GM12872 (cell line): ENCODE measurements at regions not wholly inside any gene's neighbourhood (a gene's known extent, or its start where the extent isn't known, plus 50 kb on each side); places are given as distances from the start of the nearest gene placed in this dataset.

ENCODE experiments used
- TF ChIP-seq, protein P1 (sequence below): IDR thresholded peaks from 3 replicates; pipeline ENCODE4 v1.5.1; 2011; ENCODE audit warnings: low read depth, mild to moderate bottlenecking, low read length, moderate library complexity; ENCODE audit not compliant: insufficient read depth

DNA sequence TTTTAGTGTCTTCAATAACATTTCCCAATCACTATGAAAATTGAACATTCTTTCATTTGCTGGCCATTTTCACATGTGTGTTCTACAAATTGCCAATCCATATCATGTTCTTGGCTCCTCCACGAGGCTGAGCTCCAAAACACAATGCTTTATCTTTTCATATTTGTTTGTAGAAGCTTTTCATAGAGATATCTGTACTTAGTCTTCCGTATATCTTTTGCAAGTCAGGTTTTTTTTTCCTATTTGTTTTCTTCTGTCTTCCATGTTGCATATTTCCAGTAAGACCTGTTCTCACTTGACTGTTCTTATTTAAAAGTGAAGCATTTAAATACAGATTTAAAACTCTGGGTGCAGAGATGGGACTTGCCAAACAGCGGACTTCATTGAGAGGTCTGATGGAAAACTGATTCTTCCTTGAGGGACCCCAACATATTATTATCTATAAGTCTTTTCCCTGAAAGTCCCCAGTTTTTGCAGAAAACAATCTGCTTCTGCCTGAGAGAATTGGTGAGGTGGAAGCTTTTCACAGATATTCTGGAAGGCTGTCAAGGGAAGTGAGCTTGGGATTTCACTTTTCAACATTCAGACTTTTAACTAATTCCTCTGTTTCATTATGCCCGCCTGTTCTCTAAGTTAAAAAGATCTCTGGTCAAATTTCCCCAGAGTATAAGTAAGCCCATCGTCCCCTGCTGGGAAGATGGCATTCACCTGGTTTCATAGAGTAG, 77.8 kb upstream of the KCNMB2 start:
- TF ChIP-seq, protein P1, sequence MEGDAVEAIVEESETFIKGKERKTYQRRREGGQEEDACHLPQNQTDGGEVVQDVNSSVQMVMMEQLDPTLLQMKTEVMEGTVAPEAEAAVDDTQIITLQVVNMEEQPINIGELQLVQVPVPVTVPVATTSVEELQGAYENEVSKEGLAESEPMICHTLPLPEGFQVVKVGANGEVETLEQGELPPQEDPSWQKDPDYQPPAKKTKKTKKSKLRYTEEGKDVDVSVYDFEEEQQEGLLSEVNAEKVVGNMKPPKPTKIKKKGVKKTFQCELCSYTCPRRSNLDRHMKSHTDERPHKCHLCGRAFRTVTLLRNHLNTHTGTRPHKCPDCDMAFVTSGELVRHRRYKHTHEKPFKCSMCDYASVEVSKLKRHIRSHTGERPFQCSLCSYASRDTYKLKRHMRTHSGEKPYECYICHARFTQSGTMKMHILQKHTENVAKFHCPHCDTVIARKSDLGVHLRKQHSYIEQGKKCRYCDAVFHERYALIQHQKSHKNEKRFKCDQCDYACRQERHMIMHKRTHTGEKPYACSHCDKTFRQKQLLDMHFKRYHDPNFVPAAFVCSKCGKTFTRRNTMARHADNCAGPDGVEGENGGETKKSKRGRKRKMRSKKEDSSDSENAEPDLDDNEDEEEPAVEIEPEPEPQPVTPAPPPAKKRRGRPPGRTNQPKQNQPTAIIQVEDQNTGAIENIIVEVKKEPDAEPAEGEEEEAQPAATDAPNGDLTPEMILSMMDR, result no peak

DNA sequence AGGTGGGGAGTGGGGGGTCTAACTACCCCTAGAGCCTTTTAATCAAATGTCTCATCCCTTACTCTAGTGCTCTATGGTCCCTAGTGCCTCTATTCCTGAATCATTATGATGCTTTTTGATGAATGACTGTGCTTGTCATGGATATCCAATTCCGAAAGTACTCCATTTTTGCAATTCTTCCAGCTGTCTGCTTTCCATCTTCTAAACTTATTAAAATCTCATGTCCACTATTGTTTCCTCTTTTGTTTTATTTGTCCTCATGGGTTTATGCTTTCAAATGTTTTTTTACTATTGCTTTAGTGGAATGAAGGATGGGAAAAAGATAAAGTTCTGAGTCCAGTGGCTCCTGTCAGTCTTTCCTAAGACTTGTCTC, 77.2 kb upstream of the KCNMB2 start:
- TF ChIP-seq, protein P1, result no peak

DNA sequence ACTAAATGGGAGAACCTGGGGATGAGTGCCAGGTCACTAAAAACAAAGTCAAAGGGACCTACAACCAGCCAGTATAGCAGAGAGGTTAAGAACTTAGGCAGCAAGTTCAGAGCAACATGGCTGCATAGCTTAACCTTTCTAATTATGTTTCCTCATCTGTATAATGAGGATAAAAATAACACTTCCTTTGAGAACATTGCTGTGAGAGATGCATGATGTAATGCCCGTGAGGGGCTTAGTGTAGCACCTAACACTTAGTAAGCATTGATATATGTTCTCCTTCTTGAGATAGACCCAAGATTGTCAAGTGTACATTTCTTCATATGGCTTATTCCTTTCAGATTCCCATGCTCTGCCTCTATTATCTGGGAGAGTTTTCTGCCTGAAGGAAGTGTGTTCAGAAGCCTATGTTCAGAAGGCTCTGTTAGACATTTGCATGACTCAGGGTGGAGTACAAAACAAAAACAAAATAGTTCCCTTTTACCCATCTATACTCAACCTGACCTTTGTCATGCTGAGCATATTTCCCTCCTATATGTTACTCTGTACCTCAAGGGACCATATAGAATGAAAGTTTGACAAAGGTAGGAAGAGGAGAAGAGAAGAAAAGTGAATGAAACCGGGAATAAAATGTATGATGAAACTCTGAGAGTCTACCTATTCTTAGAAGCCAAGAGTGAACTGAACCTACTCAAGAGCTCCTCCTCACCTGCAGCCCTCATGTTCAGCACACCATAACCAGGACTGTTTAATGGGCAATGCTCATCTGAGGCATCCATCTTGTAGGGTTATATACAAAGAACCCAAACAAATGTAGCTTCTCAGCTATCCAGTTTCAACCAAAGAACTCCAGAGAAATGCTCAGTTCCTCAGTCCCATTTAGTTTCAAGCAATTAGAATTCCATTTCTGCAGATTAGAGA, 70.7 kb upstream of the KCNMB2 start:
- TF ChIP-seq, protein P1, result no peak

DNA sequence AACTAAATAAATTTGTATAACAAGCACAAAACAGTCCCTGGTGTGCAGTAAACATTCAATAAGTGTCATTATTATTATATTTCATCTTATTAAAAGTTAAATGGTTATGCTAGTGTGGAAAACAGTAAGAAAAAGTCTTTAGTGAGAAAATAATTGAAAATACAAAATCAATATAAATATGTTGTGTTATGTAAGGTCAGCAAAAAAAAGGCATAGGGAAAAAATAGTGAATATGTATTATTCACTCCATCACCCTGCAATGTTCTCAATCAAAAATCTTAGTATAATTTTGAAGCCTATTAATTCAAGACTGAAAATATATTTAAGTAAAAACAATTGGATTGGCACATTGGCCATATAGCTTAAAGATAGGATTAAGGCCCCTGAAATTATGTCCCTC, 63.3 kb upstream of the KCNMB2 start:
- TF ChIP-seq, protein P1, result no peak

DNA sequence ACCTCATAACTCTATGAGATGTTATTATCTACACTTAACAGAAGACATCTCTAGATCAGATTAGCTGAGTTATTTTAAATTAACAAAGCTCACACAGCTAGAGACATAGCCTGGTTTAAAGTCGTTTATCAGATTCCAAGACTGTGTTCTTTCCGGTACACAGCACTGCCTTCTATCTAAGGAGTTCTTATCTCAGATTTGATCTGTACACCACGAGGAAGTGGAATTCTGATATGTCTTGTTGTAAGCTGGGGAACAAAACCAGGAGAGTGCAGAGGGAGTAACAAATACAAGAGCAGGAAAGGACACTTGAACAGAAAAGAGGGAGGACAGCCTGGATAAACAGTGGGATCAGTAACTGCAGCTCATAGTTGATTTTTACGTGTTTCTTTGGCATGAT, 61.7 kb upstream of the KCNMB2 start:
- TF ChIP-seq, protein P1, result no peak

DNA sequence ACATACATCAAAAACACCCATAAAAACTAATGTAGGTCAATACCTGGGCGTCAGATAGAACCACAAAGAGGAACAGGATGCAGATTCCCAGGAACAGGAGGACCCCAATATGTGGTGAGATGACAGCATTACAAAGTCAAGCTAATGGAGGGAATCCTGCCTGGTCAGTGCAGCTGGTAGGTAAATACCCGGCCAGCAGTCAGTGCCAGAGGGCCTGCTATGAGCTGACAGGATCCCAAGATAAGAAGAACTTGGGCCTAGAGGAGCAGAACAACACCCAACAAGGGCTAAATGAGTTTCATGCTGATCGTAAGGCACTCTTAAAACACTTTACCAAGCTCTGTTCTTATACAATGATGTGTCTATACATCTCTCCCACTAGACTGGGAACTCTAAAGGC, 61.2 kb upstream of the KCNMB2 start:
- TF ChIP-seq, protein P1, result no peak

DNA sequence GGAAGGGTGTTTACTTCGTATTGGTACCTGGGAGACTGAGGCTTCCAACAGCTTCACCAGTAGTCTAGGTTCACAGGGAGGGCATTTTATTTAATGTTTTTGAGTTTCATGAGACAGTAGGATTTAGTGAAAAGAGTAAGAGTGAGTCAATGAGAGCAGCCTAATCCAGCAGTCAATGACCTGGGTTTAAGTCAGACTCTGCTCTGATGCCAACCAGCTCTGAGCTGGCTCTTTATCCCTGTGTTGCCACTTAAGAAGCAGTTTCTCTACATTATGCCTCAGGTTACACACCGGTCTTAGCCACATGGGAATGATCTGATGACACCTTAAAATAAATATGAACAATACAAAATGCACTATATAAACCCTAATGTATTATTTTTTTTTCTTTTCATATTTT, 59.4 kb upstream of the KCNMB2 start:
- TF ChIP-seq, protein P1, result no peak
